Hepatocyte (in vitro differentiated cells): ENCODE measurements at regions not wholly inside any gene's neighbourhood (a gene's known extent, or its start where the extent isn't known, plus 50 kb on each side); places are given as distances from the start of the nearest gene placed in this dataset.

ENCODE experiments used
- DNase-seq: peaks from one replicate; pipeline ENCODE4 v3.0.0-alpha.2; 2016; ENCODE audit warnings: low spot score
- H2AFZ ChIP-seq: fragments of 200-600 bp; sonication (generic); 2 replicates; pipeline ENCODE4 v1.6.0; 2016; ENCODE audit warnings: antibody characterized with exemption, mild to moderate bottlenecking
- H3K27ac ChIP-seq: fragments of 200-600 bp; sonication (generic); 2 replicates; pipeline ENCODE4 v1.5.1; 2016; ENCODE audit warnings: mild to moderate bottlenecking
- H3K27me3 ChIP-seq: fragments of 200-600 bp; sonication (generic); 2 replicates; pipeline ENCODE4 v1.6.1; 2016
- H3K36me3 ChIP-seq: fragments of 200-600 bp; sonication (generic); replicated peaks from 2 replicates; pipeline ENCODE4 v1.5.1; 2016; ENCODE audit warnings: low read depth; ENCODE audit not compliant: insufficient read depth
- H3K4me1 ChIP-seq: fragments of 200-600 bp; sonication (generic); 2 replicates; pipeline ENCODE4 v1.5.1; 2016; ENCODE audit warnings: mild to moderate bottlenecking, moderate library complexity; ENCODE audit not compliant: insufficient read depth
- H3K4me2 ChIP-seq: fragments of 200-600 bp; sonication (generic); 2 replicates; pipeline ENCODE4 v1.6.0; 2016
- H3K4me3 ChIP-seq: fragments of 200-600 bp; sonication (generic); 2 replicates; pipeline ENCODE4 v1.5.1; 2016; ENCODE audit warnings: mild to moderate bottlenecking
- H3K79me2 ChIP-seq: fragments of 200-600 bp; sonication (generic); 2 replicates; pipeline ENCODE4 v1.6.0; 2017; ENCODE audit warnings: mild to moderate bottlenecking
- H3K9me2 ChIP-seq: fragments of 200-600 bp; sonication (generic); replicated peaks from 2 replicates; pipeline ENCODE4 v1.6.0; 2017; ENCODE audit warnings: mild to moderate bottlenecking; ENCODE audit not compliant: insufficient read depth
- H3K9me3 ChIP-seq: fragments of 200-600 bp; sonication (generic); 2 replicates; pipeline ENCODE4 v1.5.1; 2016; ENCODE audit warnings: low read depth, mild to moderate bottlenecking
- H4K20me1 ChIP-seq: fragments of 200-600 bp; sonication (generic); 2 replicates; pipeline ENCODE4 v1.6.0; 2016; ENCODE audit warnings: mild to moderate bottlenecking; ENCODE audit not compliant: insufficient read depth, poor library complexity, severe bottlenecking
- CTCF ChIP-seq: fragments of 200-600 bp; sonication (generic); IDR thresholded peaks from 2 replicates; pipeline ENCODE4 v1.5.1; 2016; ENCODE audit warnings: antibody characterized with exemption, mild to moderate bottlenecking; ENCODE audit not compliant: poor library complexity
- EZH2 ChIP-seq: fragments of 200-600 bp; sonication (generic); IDR thresholded peaks from 2 replicates; pipeline ENCODE4 v1.6.1; 2016; ENCODE audit warnings: antibody characterized with exemption, mild to moderate bottlenecking, borderline replicate concordance
- EZH2phosphoT487 ChIP-seq: fragments of 200-600 bp; sonication (generic); IDR thresholded peaks from one replicate; pipeline ENCODE4 v1.6.1; 2018; ENCODE audit warnings: antibody characterized with exemption, mild to moderate bottlenecking, low read depth, moderate library complexity; ENCODE audit not compliant: unreplicated experiment, severe bottlenecking
- WGBS: methylation state at CpG from one replicate; pipeline ENCODE4 v1.1.6; 2016; ENCODE audit warnings: low lambda C conversion rate; ENCODE audit errors: missing lambda C conversion rate; 5-methylcytosine and 5-hydroxymethylcytosine counted together

GRCh38 chr9:25519286-25519685, 159.0 kb downstream of the TUSC1 start:
- no peaks in the 10 kb centered on the region for H4K20me1 ChIP-seq
- no peak for DNase-seq
- H3K27me3 ChIP-seq = no peaks in the 10 kb centered on the region
- no peak overlapping the region for H2AFZ ChIP-seq
- H3K9me3 ChIP-seq = no peaks in the 10 kb centered on the region
- H3K4me1 ChIP-seq = no peaks in the 10 kb centered on the region
- H3K4me3 ChIP-seq = no peak overlapping the region
- 90% methylated on average over 2 of the region's 2 CpGs for WGBS
- H3K27ac ChIP-seq = no peak overlapping the region
- no peak for TF ChIP-seq EZH2
- no peak for TF ChIP-seq EZH2phosphoT487
- no peak for TF ChIP-seq CTCF
- H3K79me2 ChIP-seq = no peaks in the 10 kb centered on the region
- no peaks in the 10 kb centered on the region for H3K9me2 ChIP-seq
- H3K36me3 ChIP-seq = no peaks in the 10 kb centered on the region
- no peak overlapping the region for H3K4me2 ChIP-seq

GRCh38 chr9:25517701-25518100, 160.5 kb downstream of the TUSC1 start:
- no peaks in the 10 kb centered on the region for H3K36me3 ChIP-seq
- no peaks in the 10 kb centered on the region for H4K20me1 ChIP-seq
- TF ChIP-seq EZH2 (no peak), EZH2phosphoT487 (no peak), CTCF (no peak)
- no peaks in the 10 kb centered on the region for H3K9me3 ChIP-seq
- H3K4me2 ChIP-seq = no peak overlapping the region
- no peaks in the 10 kb centered on the region for H3K9me2 ChIP-seq
- no peaks in the 10 kb centered on the region for H3K79me2 ChIP-seq
- no peak overlapping the region for H2AFZ ChIP-seq
- no peaks in the 10 kb centered on the region for H3K27me3 ChIP-seq
- H3K4me3 ChIP-seq = no peak overlapping the region
- WGBS = 83% methylated on average over 2 of the region's 2 CpGs
- no peak for DNase-seq
- no peak overlapping the region for H3K27ac ChIP-seq
- H3K4me1 ChIP-seq = no peaks in the 10 kb centered on the region

- no peak for TF ChIP-seq CTCF
- no peak for TF ChIP-seq EZH2
- TF ChIP-seq EZH2phosphoT487 = no peak
- Histone ChIP-seq H3K27ac (no peak overlapping the region), H3K9me2 (no peaks in the 10 kb centered on the region), H3K4me3 (no peak overlapping the region), H2AFZ (no peak overlapping the region), H3K36me3 (no peaks in the 10 kb centered on the region), H3K27me3 (no peaks in the 10 kb centered on the region), H3K4me1 (no peaks in the 10 kb centered on the region), H3K79me2 (no peaks in the 10 kb centered on the region), H3K4me2 (no peak overlapping the region), H4K20me1 (no peaks in the 10 kb centered on the region), H3K9me3 (no peaks in the 10 kb centered on the region)
- no peak for DNase-seq
- 67% methylated on average over 3 of the region's 3 CpGs for WGBS
Observed at GRCh38 chr9:25513509-25514033, 164.7 kb downstream of the TUSC1 start.

- no peaks in the 10 kb centered on the region for H4K20me1 ChIP-seq
- TF ChIP-seq EZH2 (no peak), CTCF (no peak), EZH2phosphoT487 (no peak)
- H3K4me3 ChIP-seq = no peak overlapping the region
- H3K27ac ChIP-seq = no peak overlapping the region
- no peaks in the 10 kb centered on the region for H3K9me3 ChIP-seq
- no peaks in the 10 kb centered on the region for H3K27me3 ChIP-seq
- no peak overlapping the region for H2AFZ ChIP-seq
- no peaks in the 10 kb centered on the region for H3K79me2 ChIP-seq
- DNase-seq = no peak
- H3K36me3 ChIP-seq = no peaks in the 10 kb centered on the region
- no peaks in the 10 kb centered on the region for H3K4me1 ChIP-seq
- 77% methylated on average over 1 of the region's 1 CpG for WGBS
- H3K4me2 ChIP-seq = no peak overlapping the region
- no peaks in the 10 kb centered on the region for H3K9me2 ChIP-seq
Observed at GRCh38 chr9:25505644-25506043, 172.6 kb downstream of the TUSC1 start.
